Activated CD4-positive, alpha-beta T cell treated with anti-CD3 and anti-CD28 coated beads, Interleukin-2, amount 10 ng/mL, durations not matched to agents 7 days and 5 days (primary cell): ENCODE measurements at regions not wholly inside any gene's neighbourhood (a gene's known extent, or its start where the extent isn't known, plus 50 kb on each side); places are given as distances from the start of the nearest gene placed in this dataset.

ENCODE experiments used
- CTCF ChIA-PET: fragments of 350-600 bp; sonication (Branson Sonifier 250); formaldehyde crosslinking; loops from one replicate; lab custom pipeline; 2021; ENCODE audit warnings: antibody characterized with exemption; lab: Charles Lee
- POLR2A ChIA-PET: fragments of 350-600 bp; sonication (Branson Sonifier 250); formaldehyde crosslinking; loops from one replicate; lab custom pipeline; 2021; ENCODE audit warnings: antibody characterized with exemption; lab: Charles Lee
- DNase-seq: peaks from one replicate; pipeline ENCODE4 v3.0.0-alpha.2; 2020
- H3K27ac Mint-ChIP-seq: one replicate; pipeline ENCODE4 v1.8.0; 2021; ENCODE audit warnings: mild to moderate bottlenecking, moderate library complexity, mixed read lengths
- H3K27me3 Mint-ChIP-seq: one replicate; pipeline ENCODE4 v1.8.0; 2021; ENCODE audit warnings: mixed read lengths
- H3K36me3 Mint-ChIP-seq: one replicate; pipeline ENCODE4 v1.8.0; 2021; ENCODE audit warnings: low read depth, mixed read lengths
- H3K4me1 Mint-ChIP-seq: one replicate; pipeline ENCODE4 v1.8.0; 2021; ENCODE audit warnings: mixed read lengths
- H3K4me3 Mint-ChIP-seq: one replicate; pipeline ENCODE4 v1.8.0; 2021; ENCODE audit warnings: mild to moderate bottlenecking, moderate library complexity, mixed read lengths
- H3K9me3 Mint-ChIP-seq: one replicate; pipeline ENCODE4 v1.8.0; 2021; ENCODE audit warnings: mixed read lengths

- H3K4me3 Mint-ChIP-seq, result no peak overlapping the region
- POLR2A ChIA-PET, result no interaction called here
- H3K9me3 Mint-ChIP-seq, result no peaks in the 10 kb centered on the region
- H3K27ac Mint-ChIP-seq, result no peak overlapping the region
- DNase-seq, result no peak
- H3K36me3 Mint-ChIP-seq, result no peaks in the 10 kb centered on the region
- CTCF ChIA-PET, result no interaction called here
- H3K27me3 Mint-ChIP-seq, result no peaks in the 10 kb centered on the region
- H3K4me1 Mint-ChIP-seq, result no peaks in the 10 kb centered on the region
Measured at GRCh38 chr3:99286266-99286845, 352.0 kb upstream of the COL8A1 start.

GRCh38 chr3:99269606-99270351 is 368.3 kb upstream of the DCBLD2 start:
- H3K4me1 Mint-ChIP-seq, result no peaks in the 10 kb centered on the region
- DNase-seq, result no peak
- H3K36me3 Mint-ChIP-seq, result no peaks in the 10 kb centered on the region
- H3K9me3 Mint-ChIP-seq, result peaks cover under 1% of the 10 kb centered on the region
- CTCF ChIA-PET, result no interaction called here
- H3K4me3 Mint-ChIP-seq, result no peak overlapping the region
- POLR2A ChIA-PET, result no interaction called here
- no peak overlapping the region for H3K27ac Mint-ChIP-seq
- H3K27me3 Mint-ChIP-seq, result no peaks in the 10 kb centered on the region

GRCh38 chr3:99256788-99257187 is 355.3 kb upstream of the DCBLD2 start:
- DNase-seq, result no peak
- ChIA-PET CTCF (no interaction called here), POLR2A (no interaction called here)
- no peaks in the 10 kb centered on the region for H3K4me1 Mint-ChIP-seq
- no peak overlapping the region for H3K27ac Mint-ChIP-seq
- no peaks in the 10 kb centered on the region for H3K36me3 Mint-ChIP-seq
- H3K4me3 Mint-ChIP-seq, result no peak overlapping the region
- H3K9me3 Mint-ChIP-seq, result peaks cover 10% of the 10 kb centered on the region
- H3K27me3 Mint-ChIP-seq, result no peaks in the 10 kb centered on the region

- no peaks in the 10 kb centered on the region for H3K4me1 Mint-ChIP-seq
Measured at GRCh38 chr3:99253963-99254355, 352.5 kb upstream of the DCBLD2 start.

GRCh38 chr3:99250821-99251355 is 349.4 kb upstream of the DCBLD2 start:
- ChIA-PET CTCF (no interaction called here), POLR2A (no interaction called here)
- no peaks in the 10 kb centered on the region for H3K9me3 Mint-ChIP-seq
- DNase-seq, result no peak
- H3K27me3 Mint-ChIP-seq, result no peaks in the 10 kb centered on the region
- H3K4me3 Mint-ChIP-seq, result no peak overlapping the region
- H3K36me3 Mint-ChIP-seq, result no peaks in the 10 kb centered on the region
- H3K4me1 Mint-ChIP-seq, result no peaks in the 10 kb centered on the region
- no peak overlapping the region for H3K27ac Mint-ChIP-seq

More at GRCh38 chr3:99253963-99254355, 352.5 kb upstream of the DCBLD2 start:
- H3K4me3 Mint-ChIP-seq, result no peak overlapping the region
- no peak for DNase-seq
- H3K9me3 Mint-ChIP-seq, result peaks cover 4% of the 10 kb centered on the region
- ChIA-PET CTCF (no interaction called here), POLR2A (no interaction called here)
- no peaks in the 10 kb centered on the region for H3K27me3 Mint-ChIP-seq
- H3K36me3 Mint-ChIP-seq, result no peaks in the 10 kb centered on the region
- H3K27ac Mint-ChIP-seq, result no peak overlapping the region

GRCh38 chr3:99250272-99250671 is 348.8 kb upstream of the DCBLD2 start:
- CTCF ChIA-PET, result no interaction called here
- Mint-ChIP-seq H3K9me3 (no peaks in the 10 kb centered on the region), H3K4me1 (no peaks in the 10 kb centered on the region), H3K27me3 (no peaks in the 10 kb centered on the region), H3K36me3 (no peaks in the 10 kb centered on the region), H3K27ac (no peak overlapping the region), H3K4me3 (no peak overlapping the region)
- no peak for DNase-seq
- POLR2A ChIA-PET, result no interaction called here

- no peaks in the 10 kb centered on the region for H3K27me3 Mint-ChIP-seq
Measured at GRCh38 chr3:99249627-99250026, 348.1 kb upstream of the DCBLD2 start.

GRCh38 chr3:99248913-99249312 is 347.4 kb upstream of the DCBLD2 start:
- ChIA-PET POLR2A (no interaction called here), CTCF (no interaction called here)
- Mint-ChIP-seq H3K4me3 (no peak overlapping the region), H3K27me3 (no peaks in the 10 kb centered on the region), H3K9me3 (no peaks in the 10 kb centered on the region), H3K36me3 (no peaks in the 10 kb centered on the region), H3K4me1 (no peaks in the 10 kb centered on the region), H3K27ac (no peak overlapping the region)
- no peak for DNase-seq

More at GRCh38 chr3:99249627-99250026, 348.1 kb upstream of the DCBLD2 start:
- Mint-ChIP-seq H3K27ac (no peak overlapping the region), H3K36me3 (no peaks in the 10 kb centered on the region), H3K4me3 (no peak overlapping the region), H3K9me3 (no peaks in the 10 kb centered on the region), H3K4me1 (no peaks in the 10 kb centered on the region)
- CTCF ChIA-PET, result no interaction called here
- no peak for DNase-seq
- POLR2A ChIA-PET, result no interaction called here

GRCh38 chr3:99248130-99248529 is 346.6 kb upstream of the DCBLD2 start:
- no peaks in the 10 kb centered on the region for H3K27me3 Mint-ChIP-seq
- CTCF ChIA-PET, result no interaction called here
- no peak overlapping the region for H3K4me3 Mint-ChIP-seq
- POLR2A ChIA-PET, result no interaction called here
- no peak for DNase-seq
- no peaks in the 10 kb centered on the region for H3K9me3 Mint-ChIP-seq
- no peak overlapping the region for H3K27ac Mint-ChIP-seq
- H3K4me1 Mint-ChIP-seq, result no peaks in the 10 kb centered on the region
- H3K36me3 Mint-ChIP-seq, result no peaks in the 10 kb centered on the region

GRCh38 chr3:99246010-99246654 is 344.6 kb upstream of the DCBLD2 start:
- no peak overlapping the region for H3K4me3 Mint-ChIP-seq
- no peaks in the 10 kb centered on the region for H3K9me3 Mint-ChIP-seq
- H3K36me3 Mint-ChIP-seq, result no peaks in the 10 kb centered on the region
- POLR2A ChIA-PET, result no interaction called here
- CTCF ChIA-PET, result no interaction called here
- no peaks in the 10 kb centered on the region for H3K4me1 Mint-ChIP-seq
- no peak for DNase-seq
- no peaks in the 10 kb centered on the region for H3K27me3 Mint-ChIP-seq
- H3K27ac Mint-ChIP-seq, result no peak overlapping the region

- POLR2A ChIA-PET, result no interaction called here
- CTCF ChIA-PET, result no interaction called here
- Mint-ChIP-seq H3K36me3 (no peaks in the 10 kb centered on the region), H3K4me1 (no peaks in the 10 kb centered on the region), H3K4me3 (no peak overlapping the region), H3K27me3 (no peaks in the 10 kb centered on the region), H3K9me3 (no peaks in the 10 kb centered on the region), H3K27ac (no peak overlapping the region)
- no peak for DNase-seq
Measured at GRCh38 chr3:99242271-99242670, 340.8 kb upstream of the DCBLD2 start.

GRCh38 chr3:99240700-99241099 is 339.2 kb upstream of the DCBLD2 start:
- H3K4me3 Mint-ChIP-seq, result no peak overlapping the region
- no peaks in the 10 kb centered on the region for H3K4me1 Mint-ChIP-seq
- no peak overlapping the region for H3K27ac Mint-ChIP-seq
- no peaks in the 10 kb centered on the region for H3K27me3 Mint-ChIP-seq
- CTCF ChIA-PET, result no interaction called here
- H3K9me3 Mint-ChIP-seq, result no peaks in the 10 kb centered on the region
- POLR2A ChIA-PET, result no interaction called here
- no peak for DNase-seq
- no peaks in the 10 kb centered on the region for H3K36me3 Mint-ChIP-seq

GRCh38 chr3:99236576-99236975 is 335.1 kb upstream of the DCBLD2 start:
- ChIA-PET CTCF (no interaction called here), POLR2A (no interaction called here)
- Mint-ChIP-seq H3K27ac (no peak overlapping the region), H3K36me3 (no peaks in the 10 kb centered on the region), H3K4me3 (no peak overlapping the region), H3K27me3 (no peaks in the 10 kb centered on the region), H3K4me1 (no peaks in the 10 kb centered on the region), H3K9me3 (no peaks in the 10 kb centered on the region)
- no peak for DNase-seq
